ENCODE measurements at regions not wholly inside any gene's neighbourhood (a gene's known extent, or its start where the extent isn't known, plus 50 kb on each side); places are given as distances from the start of the nearest gene placed in this dataset.

GRCh38 chr1:182283746-182284544, 107.6 kb downstream of the GLUL start:
- Histone ChIP-seq H3K9me3 (ENCODE audit: control insufficient read depth in 4 of 4, insufficient read depth in 3 of 4, low read length in 3 of 4) (no peaks in the 10 kb centered on the region), H3K27ac (ENCODE audit: low read depth in 1 of 2, low read length in 1 of 2) (no peak overlapping the region), H3K4me1 (ENCODE audit: control insufficient read depth in 5 of 5, insufficient read depth in 5 of 5, low read length in 5 of 5) (peaks cover 0 to 6% (median 4%) of the 10 kb centered on the region in 5 donors), H3K9ac (ENCODE audit: insufficient read depth in 1 of 2, low read length in 2 of 2) (no peak overlapping the region), H3K36me3 (ENCODE audit: control insufficient read depth in 4 of 4, insufficient read depth in 4 of 4, low read length in 4 of 4) (no peaks in the 10 kb centered on the region), H3K4me3 (no peak overlapping the region), H3K27me3 (ENCODE audit: control insufficient read depth in 3 of 3, insufficient read depth in 3 of 3, low read length in 2 of 3) (no peaks in the 10 kb centered on the region)
- DNase-seq = no peak
- TF ChIP-seq, protein P1, sequence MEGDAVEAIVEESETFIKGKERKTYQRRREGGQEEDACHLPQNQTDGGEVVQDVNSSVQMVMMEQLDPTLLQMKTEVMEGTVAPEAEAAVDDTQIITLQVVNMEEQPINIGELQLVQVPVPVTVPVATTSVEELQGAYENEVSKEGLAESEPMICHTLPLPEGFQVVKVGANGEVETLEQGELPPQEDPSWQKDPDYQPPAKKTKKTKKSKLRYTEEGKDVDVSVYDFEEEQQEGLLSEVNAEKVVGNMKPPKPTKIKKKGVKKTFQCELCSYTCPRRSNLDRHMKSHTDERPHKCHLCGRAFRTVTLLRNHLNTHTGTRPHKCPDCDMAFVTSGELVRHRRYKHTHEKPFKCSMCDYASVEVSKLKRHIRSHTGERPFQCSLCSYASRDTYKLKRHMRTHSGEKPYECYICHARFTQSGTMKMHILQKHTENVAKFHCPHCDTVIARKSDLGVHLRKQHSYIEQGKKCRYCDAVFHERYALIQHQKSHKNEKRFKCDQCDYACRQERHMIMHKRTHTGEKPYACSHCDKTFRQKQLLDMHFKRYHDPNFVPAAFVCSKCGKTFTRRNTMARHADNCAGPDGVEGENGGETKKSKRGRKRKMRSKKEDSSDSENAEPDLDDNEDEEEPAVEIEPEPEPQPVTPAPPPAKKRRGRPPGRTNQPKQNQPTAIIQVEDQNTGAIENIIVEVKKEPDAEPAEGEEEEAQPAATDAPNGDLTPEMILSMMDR (IDR thresholded peaks at IDR 0.05; ENCODE audit: control extremely low read depth, extremely low read depth) = no peak
- WGBS, 2 donors = 81 to 83% methylated on average over 3 of the region's 3 CpGs
- ATAC-seq (ENCODE audit: insufficient read depth, low FRiP score) = no peak

DNA sequence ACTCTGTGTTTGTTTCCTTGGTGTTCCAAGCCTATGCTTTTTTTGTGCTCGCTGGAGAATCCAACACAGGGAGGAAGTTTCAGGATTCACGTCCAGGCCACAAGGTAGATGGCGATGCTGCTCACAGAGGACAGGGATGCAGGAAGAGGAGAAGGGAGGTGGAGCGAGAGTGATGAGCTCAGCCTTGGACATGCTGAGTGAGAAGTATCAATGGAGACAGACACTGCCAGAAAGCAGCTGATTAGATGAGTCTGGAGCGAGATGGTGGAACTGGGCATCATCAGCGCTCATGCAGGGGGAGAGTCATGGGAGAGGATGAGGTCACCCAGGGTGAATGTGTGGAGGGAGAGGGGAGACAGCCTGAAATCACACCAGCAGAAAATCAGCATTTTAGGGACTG, 110.0 kb downstream of the GLUL start:
- Histone ChIP-seq H3K9ac (ENCODE audit: insufficient read depth in 1 of 2, low read length in 2 of 2) (no peak overlapping the region), H3K4me3 (no peak overlapping the region), H3K9me3 (ENCODE audit: control insufficient read depth in 4 of 4, insufficient read depth in 3 of 4, low read length in 3 of 4) (no peaks in the 10 kb centered on the region), H3K36me3 (ENCODE audit: control insufficient read depth in 4 of 4, insufficient read depth in 4 of 4, low read length in 4 of 4) (no peaks in the 10 kb centered on the region), H3K4me1 (ENCODE audit: control insufficient read depth in 5 of 5, insufficient read depth in 5 of 5, low read length in 5 of 5) (peaks cover 0 to 6% (median 0%) of the 10 kb centered on the region in 5 donors), H3K27ac (ENCODE audit: low read depth in 1 of 2, low read length in 1 of 2) (no peak overlapping the region), H3K27me3 (ENCODE audit: control insufficient read depth in 3 of 3, insufficient read depth in 3 of 3, low read length in 2 of 3) (no peaks in the 10 kb centered on the region)
- TF ChIP-seq, protein P1 (IDR thresholded peaks at IDR 0.05; ENCODE audit: control extremely low read depth, extremely low read depth) = no peak
- DNase-seq = no peak
- WGBS, 2 donors = 87 to 91% methylated on average over 6 of the region's 6 CpGs
- ATAC-seq (ENCODE audit: insufficient read depth, low FRiP score) = no peak

GRCh38 chr1:182280504-182280900, 111.1 kb downstream of the GLUL start:
- DNase-seq (no peak), ATAC-seq (ENCODE audit: insufficient read depth, low FRiP score) (no peak)
- Histone ChIP-seq H3K36me3 (ENCODE audit: control insufficient read depth in 4 of 4, insufficient read depth in 4 of 4, low read length in 4 of 4) (no peaks in the 10 kb centered on the region), H3K9ac (ENCODE audit: insufficient read depth in 1 of 2, low read length in 2 of 2) (no peak overlapping the region), H3K4me3 (no peak overlapping the region), H3K27ac (ENCODE audit: low read depth in 1 of 2, low read length in 1 of 2) (no peak overlapping the region), H3K27me3 (ENCODE audit: control insufficient read depth in 3 of 3, insufficient read depth in 3 of 3, low read length in 2 of 3) (no peaks in the 10 kb centered on the region), H3K4me1 (ENCODE audit: control insufficient read depth in 5 of 5, insufficient read depth in 5 of 5, low read length in 5 of 5) (peaks cover 0 to 6% (median 0%) of the 10 kb centered on the region in 5 donors), H3K9me3 (ENCODE audit: control insufficient read depth in 4 of 4, insufficient read depth in 3 of 4, low read length in 3 of 4) (no peaks in the 10 kb centered on the region)
- WGBS, 2 donors = 93 to 98% methylated on average over 2 of the region's 2 CpGs
- TF ChIP-seq, protein P1 (IDR thresholded peaks at IDR 0.05; ENCODE audit: control extremely low read depth, extremely low read depth) = no peak

All from lung (tissue), 11 donors.